K562 (cell line): ENCODE measurements at regions not wholly inside any gene's neighbourhood (a gene's known extent, or its start where the extent isn't known, plus 50 kb on each side); places are given as distances from the start of the nearest gene placed in this dataset.

Experiments
- ATAC-seq: fragments of 200-7000 bp; cut with Tn5 transposase; 3 replicates; pipeline ENCODE4 v1.9.1; 2020; ENCODE audit warnings: moderate library complexity
- BruUV-seq: library from RNA; stranded (reverse); fragments of 400-500 nt; replicated peaks from 2 replicates; lab custom pipeline; 2021; lab: Mats Ljungman, UMichigan
- CTCF ChIA-PET: fragments of 300-600 bp; formaldehyde crosslinking; extraction: SDS; loops from one replicate; lab custom pipeline; 2021; ENCODE audit warnings: low intra/inter-chr PET ratio; lab: Yijun Ruan, JAX
- POLR2A ChIA-PET: fragments of 300-600, 350-650 bp; sonication (Branson Sonifier 250); formaldehyde crosslinking; extraction: SDS; loops from one replicate; lab custom pipeline; 2021; ENCODE audit warnings: antibody characterized with exemption, inconsistent platforms; lab: Yijun Ruan, JAX
- DNase-seq, 4 experiments: peaks; one replicate each; pipeline versions ENCODE4 v3.0.0 to v3.0.0-alpha.2; 2011 to 2018; ENCODE audit warnings: low spot score in 3 of 4, mixed read lengths in 3 of 4; ENCODE audit errors: extremely low read depth in 1 of 4
- FAIRE-seq: peaks from 2 replicates; lab custom pipeline; 2011; peaks lifted over from hg19 to GRCh38; lab: Jason Lieb, UNC
- H2AFZ ChIP-seq: 2 replicates; pipeline ENCODE4 v1.6.0; 2011; ENCODE audit warnings: low read depth, low read length, control low read depth, inconsistent platforms
- H3K27ac ChIP-seq: fragments of 200-600 bp; 3 replicates; pipeline ENCODE4 v1.8.0; 2011; ENCODE audit warnings: low read depth, mild to moderate bottlenecking, control low read depth, inconsistent platforms, low read length, moderate library complexity, mixed read lengths; ENCODE audit errors: extremely low read depth
- H3K27me3 ChIP-seq, 2 experiments: fragments of 300-600 bp in 1 of 2; 2 replicates in 1 of 2; 3 replicates in 1 of 2; pipeline versions ENCODE4 v1.6.0 to v1.8.0; 2011; ENCODE audit warnings: inconsistent platforms in 2 of 2, low read length in 2 of 2, mild to moderate bottlenecking in 1 of 2, mixed read lengths in 1 of 2, moderate library complexity in 1 of 2; ENCODE audit not compliant: control insufficient read depth in 2 of 2, insufficient read depth in 2 of 2
- H3K36me3 ChIP-seq: fragments of 300-600 bp; 3 replicates; pipeline ENCODE4 v1.8.0; 2011; ENCODE audit warnings: mild to moderate bottlenecking, low read length, inconsistent platforms; ENCODE audit not compliant: control insufficient read depth, insufficient read depth
- H3K4me1 ChIP-seq, 2 experiments: fragments of 200-600 bp in 1 of 2; replicated peaks in 1 of 2; 2 replicates in 1 of 2; 3 replicates in 1 of 2; pipeline versions ENCODE4 v1.5.1 to v1.8.0; 2011; ENCODE audit warnings: inconsistent platforms in 2 of 2, low read length in 2 of 2, mild to moderate bottlenecking in 1 of 2, mixed read lengths in 1 of 2, moderate library complexity in 1 of 2; ENCODE audit not compliant: control insufficient read depth in 2 of 2, insufficient read depth in 2 of 2
- H3K4me2 ChIP-seq: 2 replicates; pipeline ENCODE4 v1.6.1; 2011; ENCODE audit warnings: low read length, control low read depth, inconsistent platforms, mixed read lengths; ENCODE audit not compliant: insufficient read depth
- H3K4me3 ChIP-seq: fragments of 200-600 bp; sonication (generic), shearing (Covaris generic); 2 replicates; pipeline ENCODE4 v1.5.1; 2016; ENCODE audit warnings: control low read depth, inconsistent platforms
- H3K79me2 ChIP-seq: fragments of 200-600 bp; 3 replicates; pipeline ENCODE4 v1.8.0; 2011; ENCODE audit warnings: low read length, inconsistent platforms; ENCODE audit not compliant: control insufficient read depth, insufficient read depth
- H3K9ac ChIP-seq, 2 experiments: 2 replicates each; pipeline versions ENCODE4 v1.6.0 to v1.6.1; 2011; ENCODE audit warnings: low read depth in 2 of 2, low read length in 2 of 2, control low read depth in 1 of 2, inconsistent platforms in 1 of 2, mild to moderate bottlenecking in 1 of 2, mixed read lengths in 1 of 2; ENCODE audit not compliant: insufficient read depth in 1 of 2
- H3K9me1 ChIP-seq: one replicate; pipeline ENCODE4 v1.6.0; 2011; ENCODE audit warnings: inconsistent platforms, mild to moderate bottlenecking, low read length, moderate library complexity; ENCODE audit not compliant: control insufficient read depth, insufficient read depth
- H3K9me3 ChIP-seq: replicated peaks from 2 replicates; pipeline ENCODE4 v1.5.1; 2011; ENCODE audit warnings: low read depth, low read length, inconsistent platforms; ENCODE audit not compliant: control insufficient read depth, insufficient read depth
- H4K20me1 ChIP-seq: replicated peaks from 2 replicates; pipeline ENCODE4 v1.6.1; 2011; ENCODE audit warnings: low read length, inconsistent platforms, mixed read lengths; ENCODE audit not compliant: control insufficient read depth, insufficient read depth
- CREB3L1 ChIP-seq: fragments of 450-650 bp; IDR thresholded peaks from 2 replicates; pipeline ENCODE4 v1.6.1; 2014; ENCODE audit warnings: low read depth, mild to moderate bottlenecking, moderate library complexity, borderline replicate concordance
- FOS ChIP-seq: IDR thresholded peaks from 3 replicates; pipeline ENCODE4 v1.6.1; 2011; ENCODE audit not compliant: insufficient read length; ENCODE audit errors: extremely low read depth
- FOXP4 ChIP-seq: sonication (generic); formaldehyde crosslinking; IDR thresholded peaks from 2 replicates; pipeline ENCODE4 v1.8.0; 2022; ENCODE audit warnings: mild to moderate bottlenecking, missing genetic modification reagents, borderline replicate concordance
- HNRNPL ChIP-seq: fragments of 200-400 bp; formaldehyde crosslinking; IDR thresholded peaks from 2 replicates; pipeline ENCODE4 v1.6.1; 2017; ENCODE audit warnings: low read depth, mild to moderate bottlenecking, low read length
- ID3 ChIP-seq, 2 experiments: fragments of 250-450 bp in 1 of 2; fragments of 450-650 bp in 1 of 2; sonication (Bioruptor Pico) in 1 of 2; IDR thresholded peaks; 2 replicates each; pipeline versions ENCODE4 v1.6.1 to v1.8.0; 2016 to 2021; ENCODE audit warnings: mild to moderate bottlenecking in 2 of 2, moderate library complexity in 2 of 2, missing compliant biosample characterization in 1 of 2, missing genetic modification characterization in 1 of 2
- KDM5B ChIP-seq: fragments of 200-600 bp; sonication (generic); IDR thresholded peaks from 2 replicates; pipeline ENCODE4 v1.6.1; 2012; ENCODE audit warnings: low read depth, mild to moderate bottlenecking, moderate library complexity, low read length, control low read depth, inconsistent platforms; ENCODE audit not compliant: insufficient replicate concordance
- MXI1 ChIP-seq: IDR thresholded peaks from 2 replicates; pipeline ENCODE4 v1.6.1; 2011; ENCODE audit warnings: low read depth, mild to moderate bottlenecking, improper control_type of control experiment, low read length
- NCOR1 ChIP-seq: fragments of 450-650 bp; IDR thresholded peaks from 2 replicates; pipeline ENCODE4 v1.6.1; 2016; ENCODE audit warnings: mild to moderate bottlenecking, moderate library complexity
- RBBP5 ChIP-seq: fragments of 200-600 bp; sonication (generic); IDR thresholded peaks from 2 replicates; pipeline ENCODE4 v1.6.1; 2012; ENCODE audit warnings: borderline replicate concordance, mild to moderate bottlenecking, low read length, control low read depth, inconsistent platforms; ENCODE audit not compliant: insufficient read depth, poor library complexity, severe bottlenecking
- STAT5B ChIP-seq: fragments of 250-450 bp; sonication (Bioruptor Pico); IDR thresholded peaks from 2 replicates; pipeline ENCODE4 v1.8.0; 2021; ENCODE audit warnings: mild to moderate bottlenecking, inconsistent platforms
- TCF7L2 ChIP-seq: fragments of 150-350 bp; IDR thresholded peaks from 2 replicates; pipeline ENCODE4 v1.6.1; 2016; ENCODE audit warnings: low read depth, mild to moderate bottlenecking, low read length, moderate library complexity
- THAP12 ChIP-seq: fragments of 250-450 bp; sonication (Bioruptor Pico); IDR thresholded peaks from 2 replicates; pipeline ENCODE4 v1.9.0; 2021; ENCODE audit warnings: mild to moderate bottlenecking, inconsistent platforms
- ZNF75A ChIP-seq: fragments of 450-650 bp; formaldehyde crosslinking; IDR thresholded peaks from 2 replicates; pipeline ENCODE4 v1.4.0; 2020; ENCODE audit warnings: mild to moderate bottlenecking
- ZNF764 ChIP-seq: fragments of 250-450 bp; sonication (Bioruptor Pico); IDR thresholded peaks from 2 replicates; pipeline ENCODE4 v1.4.0; 2020; ENCODE audit warnings: low read depth, mild to moderate bottlenecking, moderate library complexity
- WGBS: fragments of 100-300 bp; shearing (Covaris generic); methylation state at CpG from one replicate; pipeline ENCODE4 v1.1.6; 2016; ENCODE audit warnings: low coverage, mixed read lengths; ENCODE audit not compliant: insufficient coverage; ENCODE audit errors: missing lambda C conversion rate; 5-methylcytosine and 5-hydroxymethylcytosine counted together
- in situ Hi-C: fragments of 300-500 bp; cut with MboI; formaldehyde crosslinking; loops from 4 replicates; pipeline ENCODE4 v1.15.0; 2018; ENCODE audit warnings: inconsistent platforms, mixed read lengths
- intact Hi-C: fragments of 100-400 bp; cut with micrococcal nuclease; formaldehyde crosslinking; loops from 2 replicates; pipeline ENCODE4 v1.14.2; 2022

- H2AFZ ChIP-seq: no peak overlapping the region
- ATAC-seq: no peak
- no peak overlapping the region for H3K4me3 ChIP-seq
- intact Hi-C loops: no loop called here
- H3K27me3 ChIP-seq: no peaks in the 10 kb centered on the region
- no peaks in the 10 kb centered on the region for H3K79me2 ChIP-seq
- H3K9ac ChIP-seq: no peak overlapping the region
- H3K4me1 ChIP-seq: no peaks in the 10 kb centered on the region
- ChIA-PET CTCF (no interaction called here), POLR2A (no interaction called here)
- WGBS: 18% methylated on average over 1 of the region's 1 CpG
- in situ Hi-C loops: no loop called here
- H3K36me3 ChIP-seq: no peaks in the 10 kb centered on the region
- no peak overlapping the region for H3K27ac ChIP-seq
- no peak for DNase-seq
- no peaks in the 10 kb centered on the region for H4K20me1 ChIP-seq
- BruUV-seq: no TSS peak
- no peaks in the 10 kb centered on the region for H3K9me1 ChIP-seq
- no peak for FAIRE-seq
- TF ChIP-seq MXI1 (no peak), TCF7L2 (no peak), NCOR1 (no peak), HNRNPL (no peak), KDM5B (no peak), ZNF75A (CRISPR knock-in tag) (no peak), FOS (no peak), STAT5B (CRISPR knock-in tag) (no peak), ID3 (CRISPR knock-in tag; IDR thresholded peaks at IDR 0.05) (no peak), ID3 (tag; IDR thresholded peaks at IDR 0.05) (no peak), FOXP4 (CRISPR knock-in tag) (no peak), RBBP5 (no peak), CREB3L1 (no peak), ZNF764 (CRISPR knock-in tag) (no peak), THAP12 (no peak)
- no peaks in the 10 kb centered on the region for H3K9me3 ChIP-seq
- no peak overlapping the region for H3K4me2 ChIP-seq
These were observed 217.6 kb upstream of the CNTN1 start for GRCh38 chr12:40474630-40475029.
